ENCODE measurements at regions not wholly inside any gene's neighbourhood (a gene's known extent, or its start where the extent isn't known, plus 50 kb on each side); places are given as distances from the start of the nearest gene placed in this dataset.
"Not testable (repeated sequence)": the region's sequence is repeated elsewhere in the genome, so short reads cannot be mapped to it uniquely, and the experiment has no call there.

DNA sequence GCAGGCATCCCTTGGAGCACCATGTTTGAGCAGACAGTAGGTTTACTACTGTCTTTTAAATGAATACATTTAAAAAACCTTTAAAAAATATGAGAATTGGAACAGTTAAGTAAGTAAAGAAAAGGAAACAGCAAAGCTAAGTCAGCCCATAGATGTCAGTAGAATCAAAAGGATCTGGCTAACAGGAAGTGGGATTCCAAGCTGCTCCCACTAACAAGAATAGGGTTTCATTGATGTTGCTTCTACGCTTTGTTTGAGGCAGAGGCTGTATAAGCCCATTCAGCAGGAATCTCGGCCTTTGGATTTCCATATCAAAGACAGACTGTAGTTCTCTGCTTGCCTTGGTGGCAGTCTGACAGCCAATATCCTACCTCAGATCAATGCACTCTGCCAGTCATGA is 122.9 kb upstream of the ELAC2 start:
- peak; percentile 24 for DNase-seq (ENCODE audit: low spot score)

- no peak for DNase-seq (ENCODE audit: low spot score)
Observed at GRCh38 chr17:13135506-13135905, 117.7 kb upstream of the ELAC2 start.

DNA sequence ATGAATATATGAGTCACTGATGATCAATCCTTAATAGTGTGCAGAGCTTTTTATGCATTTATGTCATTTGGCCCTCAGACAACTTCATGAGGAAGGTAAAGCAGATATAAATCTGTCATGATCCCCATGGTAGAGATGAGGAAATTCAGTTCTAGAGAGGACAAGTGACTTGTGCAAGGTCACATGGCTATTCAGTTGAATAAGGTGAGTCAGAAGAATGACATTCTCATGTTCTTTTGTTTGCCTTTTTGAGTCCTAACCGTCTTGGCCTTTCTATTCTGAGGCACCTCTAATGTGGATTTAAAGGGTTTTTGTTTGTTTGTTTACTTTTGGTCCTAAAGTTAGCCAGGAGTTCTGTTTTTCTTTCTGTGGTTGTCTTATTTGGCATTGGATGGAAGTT is 116.2 kb upstream of the ELAC2 start:
- DNase-seq (ENCODE audit: low spot score): no peak

- no peak for DNase-seq (ENCODE audit: low spot score)
Observed at GRCh38 chr17:13131225-13131624, 113.4 kb upstream of the ELAC2 start.

DNA sequence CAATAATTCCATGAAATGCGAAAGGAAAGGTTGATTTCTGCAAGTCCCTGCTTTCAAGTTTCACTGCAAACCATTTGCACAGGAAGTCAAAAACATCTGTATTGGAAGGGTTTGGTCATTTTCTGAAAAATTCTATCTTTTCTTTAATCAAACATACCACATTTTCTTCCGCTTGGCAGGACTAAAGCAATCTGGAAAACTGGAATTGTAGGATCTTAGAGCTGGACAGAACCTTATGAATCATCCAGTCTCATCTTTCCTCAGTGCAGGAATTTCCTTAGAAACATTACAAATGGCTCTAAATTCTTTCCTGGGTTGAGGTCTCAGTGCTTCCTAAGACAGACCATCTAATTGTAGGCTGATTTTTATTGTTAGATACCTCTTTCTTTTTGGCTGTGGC is 111.5 kb upstream of the ELAC2 start:
- DNase-seq (ENCODE audit: low spot score): no peak

DNA sequence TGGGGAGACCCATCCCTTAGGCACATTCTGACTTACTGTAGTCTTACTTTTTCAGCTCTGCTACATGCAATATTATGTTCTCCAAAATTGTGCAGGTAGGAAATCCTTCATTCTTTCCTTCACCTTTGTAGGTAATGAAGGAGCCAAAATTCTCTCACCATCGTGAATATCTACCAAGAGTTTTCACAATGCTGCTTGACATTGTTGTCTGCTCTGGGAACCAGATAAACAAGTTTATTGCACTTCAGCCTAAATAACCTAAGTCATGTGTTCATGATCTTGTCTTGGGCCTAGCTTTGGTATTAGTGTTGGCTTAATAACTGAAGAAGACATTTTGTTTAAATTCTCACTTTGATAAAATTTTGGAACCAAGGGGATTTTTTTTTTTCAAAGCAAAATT is 110.8 kb upstream of the ELAC2 start:
- DNase-seq (ENCODE audit: low spot score): no peak

- DNase-seq (ENCODE audit: low spot score): no peak
Observed at GRCh38 chr17:13127921-13128602, 110.2 kb upstream of the ELAC2 start.

DNA sequence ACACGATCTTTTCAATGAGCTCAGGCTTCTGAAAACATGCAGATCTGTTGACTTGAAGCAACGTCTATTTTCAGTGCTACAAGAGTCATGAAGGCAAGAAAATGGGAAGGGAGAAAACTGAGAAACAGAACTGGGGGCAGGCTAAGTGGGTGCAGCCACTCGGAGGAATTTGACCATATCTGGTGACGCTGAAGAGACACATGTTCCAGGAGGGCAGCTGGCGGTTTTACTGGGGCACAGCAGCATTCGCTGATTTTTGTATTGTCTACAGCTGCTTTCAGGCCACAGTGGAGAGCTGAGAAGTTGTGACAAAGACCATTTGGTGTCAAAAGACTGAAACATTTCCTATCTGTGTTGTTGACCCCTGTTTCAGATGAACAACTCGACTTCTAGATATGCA is 103.0 kb upstream of the ELAC2 start:
- no peak for DNase-seq (ENCODE audit: low spot score)

- DNase-seq (ENCODE audit: low spot score): no peak
Observed at GRCh38 chr17:13118311-13118710, 100.5 kb upstream of the ELAC2 start.

DNA sequence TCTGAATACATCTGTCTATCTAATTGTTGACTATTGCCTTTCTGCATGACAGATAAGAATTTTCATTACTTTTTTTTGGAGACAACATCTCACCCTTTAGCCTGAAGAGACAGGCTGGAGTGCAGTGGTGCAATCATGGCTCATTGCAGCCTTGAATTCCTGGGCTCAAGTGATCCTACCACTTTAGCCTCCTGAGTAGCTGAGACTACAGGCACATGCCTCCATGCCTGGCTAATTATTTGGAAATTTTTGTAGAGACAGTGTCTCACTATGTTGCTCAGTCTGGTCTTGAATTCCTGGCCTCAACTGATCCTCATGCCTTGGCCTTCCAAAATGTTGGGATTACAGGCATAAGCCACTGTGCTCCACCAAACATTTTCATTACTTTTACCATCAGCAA is 99.8 kb upstream of the ELAC2 start:
- no peak for DNase-seq (ENCODE audit: low spot score)

GRCh38 chr17:13114601-13115031 is 96.8 kb upstream of the ELAC2 start:
- peak; percentile 84 for DNase-seq (ENCODE audit: low spot score)

DNA sequence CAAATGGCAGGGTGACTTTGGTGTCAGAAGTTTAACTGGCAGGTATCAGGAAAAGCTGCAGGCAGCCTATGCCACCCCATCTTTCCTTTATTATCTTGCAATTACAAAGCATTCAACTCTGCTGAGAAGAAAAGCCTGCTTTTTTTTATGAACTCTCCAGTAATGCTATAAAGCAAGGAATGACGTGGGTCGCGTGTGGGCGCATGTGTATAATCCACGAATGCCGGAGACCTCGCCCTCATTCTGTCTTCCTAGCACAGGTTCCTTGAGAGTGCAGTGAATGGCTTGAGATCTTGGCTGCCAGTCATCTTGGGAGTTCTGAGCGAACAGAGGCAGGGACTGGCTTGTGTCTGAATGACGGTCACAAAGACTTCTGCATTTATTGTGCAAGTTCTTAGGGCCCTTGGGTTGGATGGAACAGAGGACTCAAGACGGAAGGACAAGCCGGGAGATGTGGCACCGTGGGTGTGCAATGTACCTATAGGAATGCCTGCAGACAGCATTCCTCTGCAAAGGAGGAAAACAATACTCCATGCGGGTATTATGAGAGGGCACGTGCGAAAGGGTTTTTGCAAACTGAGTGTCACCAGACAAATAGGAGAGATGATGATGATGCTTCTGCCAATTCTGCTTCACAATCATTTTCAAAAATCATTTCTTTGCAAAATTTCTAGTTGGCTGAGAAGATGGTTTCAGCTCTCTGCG is 96.1 kb upstream of the ELAC2 start:
- no peak for DNase-seq (ENCODE audit: low spot score)

- DNase-seq (ENCODE audit: low spot score): no peak
Observed at GRCh38 chr17:13107676-13108235, 89.9 kb upstream of the ELAC2 start.

DNA sequence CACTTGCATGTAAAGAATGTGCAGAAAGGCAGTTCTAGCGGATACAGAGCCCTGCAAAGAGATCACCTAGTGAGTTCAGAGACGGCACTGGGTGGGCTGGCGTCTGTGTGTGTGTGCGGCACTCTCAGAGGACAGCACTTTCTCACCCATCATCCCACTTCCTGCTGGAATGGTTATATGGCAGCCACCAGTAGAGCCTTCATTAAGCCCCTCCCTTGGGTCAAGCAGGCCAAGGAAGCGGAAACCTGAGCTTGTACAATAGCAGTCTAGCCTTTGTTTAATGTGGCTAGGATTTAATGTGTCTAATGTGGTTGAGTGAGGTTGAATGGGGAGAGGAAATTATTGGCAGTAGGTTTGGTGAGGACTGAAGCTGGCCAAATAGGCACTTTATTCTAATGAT is 88.3 kb upstream of the ELAC2 start:
- no peak for DNase-seq (ENCODE audit: low spot score)

DNA sequence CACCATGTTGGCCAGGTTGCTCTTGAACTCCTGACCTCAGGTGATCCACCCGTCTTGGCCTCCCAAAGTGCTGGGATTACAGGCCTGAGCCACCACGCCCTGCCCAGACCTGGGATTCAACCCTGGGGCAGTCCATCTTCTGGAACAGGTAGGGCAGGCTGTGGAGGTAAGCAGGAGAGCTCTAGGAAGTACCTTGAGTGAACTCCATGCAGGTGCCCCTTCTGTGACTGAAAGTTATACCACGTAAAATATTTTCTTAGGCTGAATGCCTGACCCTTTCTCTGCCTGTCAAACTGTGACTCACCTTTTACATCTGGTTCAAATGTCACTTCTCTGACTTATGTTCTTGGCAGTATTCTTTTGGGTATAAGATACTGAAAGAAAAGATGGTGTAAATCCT is 86.7 kb upstream of the ELAC2 start:
- DNase-seq (ENCODE audit: low spot score): no peak

GRCh38 chr17:13102477-13102876 is 84.7 kb upstream of the ELAC2 start:
- no peak for DNase-seq (ENCODE audit: low spot score)

DNA sequence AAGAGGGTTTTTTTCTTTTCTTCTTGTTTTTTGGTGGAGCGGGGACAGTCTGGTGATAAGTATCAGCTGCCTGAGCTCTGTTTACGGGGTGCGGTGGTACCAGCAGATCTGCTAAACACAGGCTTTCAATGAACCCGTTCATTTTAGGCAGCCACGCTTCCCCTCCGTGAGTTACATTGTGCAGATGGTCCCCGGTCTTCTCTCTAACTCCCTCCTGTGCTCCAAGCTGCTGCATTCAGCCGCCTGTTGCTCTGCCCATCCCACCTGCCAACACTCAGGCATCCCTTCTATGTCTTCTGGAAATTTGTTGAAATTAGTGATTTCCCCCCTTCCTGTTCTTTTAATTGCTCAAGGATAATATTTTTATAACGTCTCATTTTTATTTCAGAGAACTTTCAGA is 82.1 kb upstream of the ELAC2 start:
- no peak for DNase-seq (ENCODE audit: low spot score)

DNA sequence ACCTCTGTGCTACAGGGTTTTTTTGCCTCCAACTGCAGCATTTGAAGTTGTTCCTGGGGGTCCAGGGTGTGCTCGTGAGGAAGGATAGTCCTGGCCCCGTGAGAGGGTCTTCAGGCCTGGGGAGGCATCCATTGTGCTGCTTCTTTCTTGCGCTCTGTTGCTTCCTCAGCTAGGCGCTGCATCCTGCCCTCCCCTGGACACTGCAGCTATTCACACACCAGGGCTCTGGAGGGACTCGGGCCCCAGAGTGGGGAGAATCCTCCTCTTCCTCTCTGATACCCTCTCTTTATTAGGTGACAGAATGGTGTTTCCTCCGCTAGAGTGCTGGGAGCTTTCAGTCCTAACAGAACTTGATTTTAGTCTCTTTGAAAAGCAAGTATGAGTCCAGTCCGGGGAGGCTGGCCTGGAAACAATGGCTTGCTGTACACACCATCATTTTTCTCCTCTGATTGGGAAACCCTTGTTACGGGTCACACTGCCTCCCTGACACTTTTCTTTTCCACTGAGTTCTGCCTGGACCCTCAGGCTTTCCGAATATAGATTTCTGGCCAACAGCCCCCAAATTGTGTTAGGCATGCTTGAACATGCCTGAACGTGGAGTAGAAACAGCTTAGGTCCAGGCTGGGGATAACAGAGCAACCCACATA is 81.4 kb upstream of the ELAC2 start:
- no peak for DNase-seq (ENCODE audit: low spot score)

GRCh38 chr17:13096291-13096690 is 78.5 kb upstream of the ELAC2 start:
- DNase-seq (ENCODE audit: low spot score): peak; percentile 18

GRCh38 chr17:13092010-13092409 is 74.2 kb upstream of the ELAC2 start:
- not testable (repeated sequence) for DNase-seq (ENCODE audit: low spot score)

DNA sequence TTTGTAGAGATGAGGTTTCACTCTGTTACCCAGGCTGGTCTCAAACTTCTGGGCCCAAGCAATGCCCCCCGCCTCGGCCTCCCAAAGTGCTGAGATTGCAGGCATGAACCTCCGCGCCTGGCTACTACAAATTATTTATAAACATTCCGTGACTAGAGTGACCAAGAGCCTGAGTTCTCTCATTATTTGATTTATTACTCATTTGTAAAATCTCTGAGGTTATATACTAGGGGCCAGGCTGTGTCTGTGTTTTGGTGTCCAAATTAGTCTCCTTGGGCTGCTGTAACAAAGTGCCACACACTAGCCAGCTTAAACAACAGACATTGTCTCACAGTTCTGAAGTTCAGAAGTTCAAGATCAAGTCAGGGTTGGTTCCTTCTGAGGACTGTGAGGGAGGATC is 70.8 kb upstream of the ELAC2 start:
- no peak for DNase-seq (ENCODE audit: low spot score)

DNA sequence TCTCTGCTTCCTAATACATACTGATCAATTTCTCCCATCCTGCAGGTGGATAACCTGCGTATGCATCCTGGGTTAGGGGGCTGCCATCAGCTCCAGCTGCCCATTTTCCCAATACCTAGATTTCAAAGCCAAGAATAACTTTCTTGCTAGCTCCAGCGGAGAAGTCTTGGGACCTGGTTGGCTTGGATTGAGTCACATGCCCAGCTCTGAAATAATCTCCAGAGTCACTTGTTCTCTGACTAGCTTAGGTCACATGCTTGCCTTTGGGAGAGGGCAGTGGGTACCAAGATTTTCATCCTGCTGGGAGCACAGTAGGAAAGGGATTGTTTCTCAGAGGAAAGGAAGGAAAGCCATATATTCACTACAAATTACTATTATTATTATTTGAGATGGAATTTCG is 70.0 kb upstream of the ELAC2 start:
- DNase-seq (ENCODE audit: low spot score): no peak

DNA sequence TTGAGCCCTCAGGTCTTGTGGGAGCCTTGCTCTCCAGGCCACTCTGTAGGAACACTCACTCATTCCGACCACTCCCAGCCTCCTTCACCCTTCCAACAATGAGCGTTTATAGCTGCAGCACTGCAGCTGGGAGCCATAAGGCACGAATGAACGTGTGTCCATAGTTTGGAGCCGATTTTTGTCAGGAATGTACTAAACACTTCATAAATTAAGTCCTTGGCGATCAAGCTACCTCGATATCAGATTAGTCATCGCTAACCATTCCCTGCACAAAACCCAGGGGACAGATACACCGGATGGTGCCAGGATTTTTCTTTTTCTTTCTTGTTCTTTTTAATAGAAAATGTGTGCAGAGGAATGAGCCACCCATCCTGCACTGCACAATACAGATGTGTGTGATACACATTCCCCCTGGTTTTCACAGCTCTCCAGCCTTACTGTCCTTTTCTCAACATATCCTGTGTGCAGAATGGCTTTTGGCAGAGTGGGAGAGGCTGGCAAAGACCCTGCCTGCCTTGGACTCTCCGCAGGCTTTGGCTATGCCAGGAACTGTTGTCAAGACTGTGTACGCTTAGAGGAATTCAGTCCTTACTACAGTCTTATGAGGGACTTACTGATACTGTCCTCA is 68.4 kb upstream of the ELAC2 start:
- DNase-seq (ENCODE audit: low spot score): peak; percentile 88

Measured in AG08395 (cell line).